NT2/D1 (cell line): ENCODE measurements at regions not wholly inside any gene's neighbourhood (a gene's known extent, or its start where the extent isn't known, plus 50 kb on each side); places are given as distances from the start of the nearest gene placed in this dataset.

Experiments used
- SUZ12 ChIP-seq: IDR thresholded peaks from 2 replicates; pipeline ENCODE4 v1.6.1; 2011; ENCODE audit not compliant: insufficient read length, insufficient read depth; ENCODE audit errors: extremely low read depth
- YY1 ChIP-seq: IDR thresholded peaks from 2 replicates; pipeline ENCODE4 v1.6.1; 2011; ENCODE audit not compliant: insufficient read length, insufficient read depth
- ZNF274 ChIP-seq: IDR thresholded peaks from 2 replicates; pipeline ENCODE4 v1.6.1; 2011; ENCODE audit warnings: mild to moderate bottlenecking, low read depth, low read length

GRCh38 chr2:65728477-65729180 lies 296.2 kb upstream of the SPRED2 start:
- TF ChIP-seq SUZ12 = no peak
- no peak for TF ChIP-seq YY1
- TF ChIP-seq ZNF274 = no peak
